Gastrocnemius medialis (tissue), 4 donors: ENCODE measurements at regions not wholly inside any gene's neighbourhood (a gene's known extent, or its start where the extent isn't known, plus 50 kb on each side); places are given as distances from the start of the nearest gene placed in this dataset.

Source experiments
- ATAC-seq, 2 donors: fragments of 150-250 bp; one replicate each; pipeline ENCODE4 v1.9.1; 2016
- DNase-seq, 2 donors: peaks; one replicate each; pipeline ENCODE4 v3.0.0-alpha.2; 2019
- H3K27ac ChIP-seq, 4 donors: fragments of 200-600 bp; sonication (generic); 1 replicate in 1 of 4; 2 replicates in 3 of 4; pipeline ENCODE4 v1.5.1; 2016 to 2018; ENCODE audit warnings: mild to moderate bottlenecking in 2 of 4, moderate library complexity in 1 of 4
- H3K27me3 ChIP-seq, 3 donors: fragments of 200-600 bp; sonication (generic) in 2 of 3; 1 replicate in 1 of 3; 2 replicates in 2 of 3; pipeline versions ENCODE4 v1.5.1 to v1.6.0; 2016 to 2019; ENCODE audit warnings: mild to moderate bottlenecking in 1 of 3, moderate library complexity in 1 of 3
- H3K36me3 ChIP-seq, 2 donors: fragments of 200-600 bp; sonication (generic) in 1 of 2; one replicate each; pipeline ENCODE4 v1.5.1; 2017 to 2018
- H3K4me1 ChIP-seq, 2 donors: fragments of 200-600 bp; sonication (generic) in 1 of 2; one replicate each; pipeline ENCODE4 v1.5.1; 2016 to 2017; ENCODE audit warnings: mild to moderate bottlenecking in 2 of 2
- H3K4me3 ChIP-seq, 4 donors: fragments of 200-600 bp; sonication (generic) in 3 of 4; 1 replicate in 1 of 4; 2 replicates in 3 of 4; pipeline ENCODE4 v1.5.1; 2016 to 2019; ENCODE audit warnings: mild to moderate bottlenecking in 2 of 4
- H3K9me3 ChIP-seq, 3 donors: fragments of 200-600 bp; sonication (generic) in 2 of 3; 1 replicate in 1 of 3; 2 replicates in 2 of 3; pipeline ENCODE4 v1.5.1; 2016 to 2019
- CTCF ChIP-seq, 5 experiments: fragments of 450-650 bp in 3 of 5; fragments of 200-600 bp in 2 of 5; sonication (generic) in 2 of 5; IDR thresholded peaks in 4 of 5; conservative IDR thresholded peaks in 1 of 5; 1 replicate in 4 of 5; 2 replicates in 1 of 5; pipeline ENCODE4 v1.5.1; 2016 to 2019; ENCODE audit warnings: antibody characterized with exemption in 5 of 5, mild to moderate bottlenecking in 3 of 5, moderate library complexity in 3 of 5
- POLR2A ChIP-seq, 2 donors: fragments of 450-650 bp; IDR thresholded peaks; one replicate each; pipeline ENCODE4 v1.6.1; 2017; ENCODE audit warnings: antibody characterized with exemption in 2 of 2, mild to moderate bottlenecking in 2 of 2, moderate library complexity in 2 of 2
- in situ Hi-C, 4 donors: fragments of 200-750 bp; cut with MboI; loops; one replicate each; pipeline versions ENCODE4 v1.15.0 to v1.8.0; 2017; ENCODE audit warnings: low sequenced_read_pairs in 4 of 4
- intact Hi-C: fragments of 100-400 bp; cut with DNase I; formaldehyde crosslinking; loops from one replicate; pipeline ENCODE4 v1.15.1; 2023; ENCODE audit warnings: low total_unique reads

GRCh38 chr6:113291751-113292445, 565.2 kb upstream of the MARCKS start:
- no peaks in the 10 kb centered on the region for H3K9me3 ChIP-seq
- H3K27me3 ChIP-seq: no peaks in the 10 kb centered on the region
- ATAC-seq (no peak), DNase-seq (no peak)
- TF ChIP-seq CTCF (IDR thresholded peaks at IDR 0.05 in 4 of 5, conservative IDR thresholded peaks at IDR 0.05 in 1 of 5): no peak
- TF ChIP-seq POLR2A (IDR thresholded peaks at IDR 0.05): no peak
- H3K4me3 ChIP-seq: no peak overlapping the region
- intact Hi-C loops (no loop called here), in situ Hi-C loops (no loop called here)
- no peaks in the 10 kb centered on the region for H3K4me1 ChIP-seq
- H3K27ac ChIP-seq: no peak overlapping the region
- H3K36me3 ChIP-seq: no peaks in the 10 kb centered on the region

GRCh38 chr6:113292646-113293422, 564.3 kb upstream of the MARCKS start:
- Histone ChIP-seq H3K27ac (no peak overlapping the region), H3K9me3 (no peaks in the 10 kb centered on the region), H3K27me3 (no peaks in the 10 kb centered on the region), H3K36me3 (no peaks in the 10 kb centered on the region), H3K4me3 (no peak overlapping the region), H3K4me1 (no peaks in the 10 kb centered on the region)
- no peak for ATAC-seq
- in situ Hi-C loops: no loop called here
- TF ChIP-seq POLR2A (IDR thresholded peaks at IDR 0.05): no peak
- no peak for TF ChIP-seq CTCF (IDR thresholded peaks at IDR 0.05 in 4 of 5, conservative IDR thresholded peaks at IDR 0.05 in 1 of 5)
- DNase-seq: no peak
- intact Hi-C loops: no loop called here

DNA sequence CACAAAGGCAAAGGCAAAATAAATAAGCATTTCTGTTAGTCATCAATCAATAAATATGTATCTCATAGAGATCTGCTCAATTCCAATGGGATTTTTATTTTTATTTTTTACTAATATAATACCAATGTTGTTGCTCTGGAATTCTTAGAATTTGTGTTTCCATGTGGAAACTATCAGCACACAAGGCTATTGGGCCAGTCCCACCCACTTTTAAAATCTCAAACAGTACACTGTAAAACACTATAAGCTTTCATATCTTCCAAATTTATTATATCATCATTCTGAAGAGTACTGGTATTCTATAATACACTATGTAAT, 563.8 kb upstream of the MARCKS start:
- intact Hi-C loops: no loop called here
- DNase-seq (no peak), ATAC-seq (no peak)
- in situ Hi-C loops: no loop called here
- no peak for TF ChIP-seq CTCF (IDR thresholded peaks at IDR 0.05 in 4 of 5, conservative IDR thresholded peaks at IDR 0.05 in 1 of 5)
- no peak for TF ChIP-seq POLR2A (IDR thresholded peaks at IDR 0.05)
- Histone ChIP-seq H3K9me3 (no peaks in the 10 kb centered on the region), H3K36me3 (no peaks in the 10 kb centered on the region), H3K4me3 (no peak overlapping the region), H3K4me1 (no peaks in the 10 kb centered on the region), H3K27me3 (no peaks in the 10 kb centered on the region), H3K27ac (no peak overlapping the region)

DNA sequence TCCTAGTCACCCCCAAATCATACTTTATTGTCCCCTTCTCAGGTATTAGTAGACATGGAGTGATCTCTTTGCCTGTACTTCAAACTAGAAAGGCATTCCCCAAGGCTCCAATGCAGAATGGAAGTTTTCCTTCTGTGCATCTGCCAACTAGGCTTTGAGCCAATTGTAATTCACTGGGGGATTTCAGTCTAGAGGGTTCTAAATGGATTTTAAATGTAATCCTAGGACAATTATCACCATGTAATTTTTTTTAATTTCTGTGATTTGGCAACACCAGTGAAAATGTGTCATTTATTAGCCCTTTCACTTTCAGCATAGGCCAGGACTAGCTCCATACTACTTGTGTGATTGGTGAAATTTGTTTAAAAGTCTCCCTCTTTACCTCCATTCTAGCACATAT, 557.6 kb upstream of the MARCKS start:
- Histone ChIP-seq H3K9me3 (no peaks in the 10 kb centered on the region), H3K4me3 (no peak overlapping the region), H3K27me3 (no peaks in the 10 kb centered on the region), H3K4me1 (no peaks in the 10 kb centered on the region), H3K36me3 (no peaks in the 10 kb centered on the region), H3K27ac (no peak overlapping the region)
- intact Hi-C loops (no loop called here), in situ Hi-C loops (no loop called here)
- no peak for DNase-seq
- no peak for ATAC-seq
- TF ChIP-seq CTCF (IDR thresholded peaks at IDR 0.05 in 4 of 5, conservative IDR thresholded peaks at IDR 0.05 in 1 of 5) (no peak), POLR2A (IDR thresholded peaks at IDR 0.05) (no peak)
